ENCODE measurements at regions not wholly inside any gene's neighbourhood (a gene's known extent, or its start where the extent isn't known, plus 50 kb on each side); places are given as distances from the start of the nearest gene placed in this dataset.
A peak's percentile ranks its signal among the peaks of the same experiment; 100 is the strongest.

GRCh38 chr7:46682836-46683624, 762.0 kb upstream of the IGFBP3 start:
- 66 to 74% methylated on average over 7 of the region's 7 CpGs for WGBS, 2 donors
- TF ChIP-seq CTCF (IDR thresholded peaks at IDR 0.05) (no peak), POLR2A (IDR thresholded peaks at IDR 0.05) (no peak)
- DNase-seq (ENCODE audit: low spot score in 2 of 2), result no peak
- no peak overlapping the region for H3K4me3 ChIP-seq (ENCODE audit: low read depth, poor library complexity, severe bottlenecking)
- intact Hi-C loops (cut with DNase I; ENCODE audit: low total_unique reads), result no loop called here

GRCh38 chr7:46681865-46682503, 760.9 kb upstream of the IGFBP3 start:
- no peak overlapping the region for H3K4me3 ChIP-seq (ENCODE audit: low read depth, poor library complexity, severe bottlenecking)
- intact Hi-C loops (cut with DNase I; ENCODE audit: low total_unique reads), result no loop called here
- 51 to 55% methylated on average over 12 of the region's 12 CpGs for WGBS, 2 donors
- peak; percentile 34 to 89 for DNase-seq (ENCODE audit: low spot score in 2 of 2)
- TF ChIP-seq CTCF (IDR thresholded peaks at IDR 0.05) (no peak), POLR2A (IDR thresholded peaks at IDR 0.05) (no peak)

- DNase-seq (ENCODE audit: low spot score in 2 of 2), result no peak
- H3K4me3 ChIP-seq (ENCODE audit: low read depth, poor library complexity, severe bottlenecking), result no peak overlapping the region
- TF ChIP-seq POLR2A (IDR thresholded peaks at IDR 0.05), result no peak
- TF ChIP-seq CTCF (IDR thresholded peaks at IDR 0.05), result no peak
- intact Hi-C loops (cut with DNase I; ENCODE audit: low total_unique reads), result no loop called here
- 84 to 90% methylated on average over 7 of the region's 7 CpGs for WGBS, 2 donors
Measured at GRCh38 chr7:46680147-46680546, 759.1 kb upstream of the IGFBP3 start.

GRCh38 chr7:46679671-46680070, 758.6 kb upstream of the IGFBP3 start:
- no peak overlapping the region for H3K4me3 ChIP-seq (ENCODE audit: low read depth, poor library complexity, severe bottlenecking)
- no peak for DNase-seq (ENCODE audit: low spot score in 2 of 2)
- intact Hi-C loops (cut with DNase I; ENCODE audit: low total_unique reads), result no loop called here
- TF ChIP-seq POLR2A (IDR thresholded peaks at IDR 0.05) (no peak), CTCF (IDR thresholded peaks at IDR 0.05) (no peak)

GRCh38 chr7:46678421-46678820, 757.3 kb upstream of the IGFBP3 start:
- TF ChIP-seq CTCF (IDR thresholded peaks at IDR 0.05), result no peak
- TF ChIP-seq POLR2A (IDR thresholded peaks at IDR 0.05), result no peak
- intact Hi-C loops (cut with DNase I; ENCODE audit: low total_unique reads), result no loop called here
- no peak overlapping the region for H3K4me3 ChIP-seq (ENCODE audit: low read depth, poor library complexity, severe bottlenecking)
- WGBS, 2 donors, result 87 to 90% methylated on average over 2 of the region's 2 CpGs
- DNase-seq (ENCODE audit: low spot score in 2 of 2), result no peak
